Posterior vena cava (tissue), 2 donors: ENCODE measurements at regions not wholly inside any gene's neighbourhood (a gene's known extent, or its start where the extent isn't known, plus 50 kb on each side); places are given as distances from the start of the nearest gene placed in this dataset.
"Not testable (repeated sequence)": the region's sequence is repeated elsewhere in the genome, so short reads cannot be mapped to it uniquely, and the experiment has no call there.

ENCODE experiments used
- DNase-seq: peaks from one replicate; pipeline ENCODE4 v3.0.0-alpha.2; 2020; ENCODE audit warnings: low spot score
- intact Hi-C, 2 donors: fragments of 100-400 bp; cut with DNase I; formaldehyde crosslinking; loops; one replicate each; pipeline versions ENCODE4 v1.14.1 to v1.14.2; 2022 to 2023
- donor health status: DM: yes; HTN: yes; CAD: no.
- donor health status: DM: yes; HTN: yes; CAD: no.

GRCh38 chr5:17398431-17398830 lies 99.6 kb upstream of the TAF11L2 start:
- DNase-seq = no peak
- intact Hi-C loops = no loop called here

- intact Hi-C loops = no loop called here
- DNase-seq = no peak
These were observed 98.9 kb upstream of the TAF11L2 start for GRCh38 chr5:17398866-17399835.

- DNase-seq = no peak
- intact Hi-C loops = no loop called here
These were observed 98.1 kb upstream of the TAF11L2 start for GRCh38 chr5:17399931-17400330.

- intact Hi-C loops = no loop called here
- no peak for DNase-seq
These were observed 97.1 kb upstream of the TAF11L2 start for GRCh38 chr5:17400724-17401469.

- intact Hi-C loops = no loop called here
- DNase-seq = no peak
These were observed 96.4 kb upstream of the TAF11L2 start for GRCh38 chr5:17401470-17402288.

GRCh38 chr5:17402289-17403121 lies 95.5 kb upstream of the TAF11L2 start:
- intact Hi-C loops = no loop called here
- no peak for DNase-seq

- no peak for DNase-seq
- intact Hi-C loops = no loop called here
These were observed 94.1 kb upstream of the TAF11L2 start for GRCh38 chr5:17403695-17404490.

- intact Hi-C loops = no loop called here
- no peak for DNase-seq
These were observed 92.1 kb upstream of the TAF11L2 start for GRCh38 chr5:17405976-17406375.

GRCh38 chr5:17406423-17406838 lies 91.6 kb upstream of the TAF11L2 start:
- no peak for DNase-seq
- intact Hi-C loops = no loop called here

- DNase-seq = no peak
- intact Hi-C loops = no loop called here
These were observed 86.3 kb upstream of the TAF11L2 start for GRCh38 chr5:17411436-17412402.

GRCh38 chr5:17412760-17413671 lies 85.0 kb upstream of the TAF11L2 start:
- intact Hi-C loops = no loop called here
- no peak for DNase-seq

- intact Hi-C loops = no loop called here
- no peak for DNase-seq
These were observed 84.3 kb upstream of the TAF11L2 start for GRCh38 chr5:17413691-17414090.

GRCh38 chr5:17415321-17415758 lies 82.7 kb upstream of the TAF11L2 start:
- intact Hi-C loops = no loop called here
- DNase-seq = no peak

- intact Hi-C loops, DNase-seq: not testable (repeated sequence)
These were observed 81.7 kb upstream of the TAF11L2 start for GRCh38 chr5:17416374-17416773.

- intact Hi-C loops = no loop called here
- no peak for DNase-seq
These were observed 73.4 kb upstream of the TAF11L2 start for GRCh38 chr5:17424674-17425073.
